B cell (primary cell): ENCODE measurements at regions not wholly inside any gene's neighbourhood (a gene's known extent, or its start where the extent isn't known, plus 50 kb on each side); places are given as distances from the start of the nearest gene placed in this dataset.

Experiments
- ATAC-seq: fragments of 200-7000 bp; cut with Tn5 transposase; one replicate; pipeline ENCODE4 v1.10.0; 2021; ENCODE audit warnings: low read depth, mild to moderate bottlenecking, moderate number of reproducible peaks, moderate library complexity
- CTCF ChIA-PET: fragments of 350-600 bp; sonication (Branson Sonifier 250); formaldehyde crosslinking; loops from one replicate; lab custom pipeline; 2021; ENCODE audit warnings: antibody characterized with exemption, inconsistent platforms; lab: Charles Lee
- POLR2A ChIA-PET: fragments of 350-600 bp; sonication (Branson Sonifier 250); formaldehyde crosslinking; loops from one replicate; lab custom pipeline; 2021; ENCODE audit warnings: antibody characterized with exemption; lab: Charles Lee
- DNase-seq: peaks from one replicate; pipeline ENCODE4 v3.0.0; 2013
- H2AFZ ChIP-seq: 2 replicates; pipeline ENCODE4 v1.6.1; 2012; ENCODE audit warnings: mild to moderate bottlenecking, low read depth, low read length; ENCODE audit not compliant: insufficient read depth, poor library complexity, severe bottlenecking
- H3K27ac ChIP-seq, 2 donors: 1 replicate in 1 of 2; 2 replicates in 1 of 2; pipeline ENCODE4 v1.5.1; 2012 to 2013; ENCODE audit warnings: low read length in 2 of 2, mild to moderate bottlenecking in 2 of 2, moderate library complexity in 1 of 2
- H3K27me3 ChIP-seq, 4 experiments: fragments of 200-600 bp in 1 of 4; sonication (generic) in 1 of 4; replicated peaks in 1 of 4; 1 replicate in 2 of 4; 2 replicates in 2 of 4; pipeline versions ENCODE4 v1.6.1 to v1.7.0; 2013 to 2016; ENCODE audit warnings: low read length in 3 of 4, mild to moderate bottlenecking in 2 of 4, mixed read lengths in 1 of 4, moderate library complexity in 1 of 4; ENCODE audit not compliant: insufficient read depth in 4 of 4, control insufficient read depth in 3 of 4; ENCODE audit errors: control extremely low read depth in 1 of 4
- H3K36me3 ChIP-seq, 2 experiments: replicated peaks in 1 of 2; 1 replicate in 1 of 2; 2 replicates in 1 of 2; pipeline versions ENCODE4 v1.6.1 to v1.7.1; 2013; ENCODE audit warnings: low read length in 1 of 2; ENCODE audit not compliant: insufficient read depth in 2 of 2, control insufficient read depth in 1 of 2; ENCODE audit errors: control extremely low read depth in 1 of 2, extremely low read depth in 1 of 2
- H3K4me1 ChIP-seq, 2 donors: fragments of 200-600 bp in 1 of 2; sonication (generic) in 1 of 2; 1 replicate in 1 of 2; 2 replicates in 1 of 2; pipeline versions ENCODE4 v1.5.1 to v1.6.1; 2013 to 2017; ENCODE audit warnings: low read length in 2 of 2; ENCODE audit not compliant: control insufficient read depth in 2 of 2, insufficient read depth in 2 of 2
- H3K4me2 ChIP-seq: replicated peaks from 2 replicates; pipeline ENCODE3; 2012; ENCODE audit warnings: mild to moderate bottlenecking, low read depth, low read length; ENCODE audit not compliant: poor library complexity, severe bottlenecking
- H3K4me3 ChIP-seq, 5 experiments: fragments of 200-600 bp in 1 of 5; sonication (generic) in 1 of 5; 1 replicate in 3 of 5; 2 replicates in 2 of 5; pipeline versions ENCODE4 v1.5.1 to v1.7.0; 2011 to 2016; ENCODE audit warnings: low read length in 4 of 5, mild to moderate bottlenecking in 4 of 5, low read depth in 2 of 5, control low read depth in 1 of 5, moderate library complexity in 1 of 5; ENCODE audit not compliant: insufficient read depth in 1 of 5; ENCODE audit errors: control extremely low read depth in 1 of 5, extremely low read depth in 1 of 5
- H3K79me2 ChIP-seq: fragments of 200-600 bp; sonication (generic); one replicate; pipeline ENCODE4 v1.6.0; 2016; ENCODE audit warnings: low read length; ENCODE audit not compliant: control insufficient read depth, insufficient read depth
- H3K9ac ChIP-seq: fragments of 200-600 bp; sonication (generic); 2 replicates; pipeline ENCODE4 v1.6.1; 2017; ENCODE audit warnings: mild to moderate bottlenecking, low read length, moderate library complexity
- H3K9me3 ChIP-seq, 3 donors: one replicate each; pipeline versions ENCODE4 v1.6.1 to v1.7.1; 2013; ENCODE audit warnings: low read length in 2 of 3; ENCODE audit not compliant: control insufficient read depth in 2 of 3, insufficient read depth in 1 of 3; ENCODE audit errors: control extremely low read depth in 1 of 3
- H4K20me1 ChIP-seq: 2 replicates; pipeline ENCODE4 v1.6.0; 2012; ENCODE audit warnings: mild to moderate bottlenecking, low read length; ENCODE audit not compliant: insufficient read depth, control insufficient read depth, poor library complexity, severe bottlenecking
- H3K27ac Mint-ChIP-seq: one replicate; pipeline ENCODE4 v1.8.0; 2021; ENCODE audit warnings: mixed read lengths
- H3K27me3 Mint-ChIP-seq: one replicate; pipeline ENCODE4 v1.8.0; 2021; ENCODE audit warnings: mixed read lengths
- H3K4me1 Mint-ChIP-seq: one replicate; pipeline ENCODE4 v1.8.0; 2021; ENCODE audit warnings: mixed read lengths
- H3K4me3 Mint-ChIP-seq: one replicate; pipeline ENCODE4 v1.8.0; 2021; ENCODE audit warnings: mixed read lengths
- H3K9me3 Mint-ChIP-seq: one replicate; pipeline ENCODE4 v1.8.0; 2022; ENCODE audit warnings: mixed read lengths; ENCODE audit not compliant: insufficient read depth
- EZH2 ChIP-seq: IDR thresholded peaks from 2 replicates; pipeline ENCODE4 v1.6.1; 2012; ENCODE audit warnings: borderline replicate concordance, low read depth, mild to moderate bottlenecking, moderate library complexity, low read length; ENCODE audit not compliant: insufficient read depth, poor library complexity, severe bottlenecking
- WGBS: methylation state at CpG from one replicate; pipeline ENCODE4 v1.1.5; 2013; ENCODE audit warnings: missing lambda C conversion rate; ENCODE audit not compliant: insufficient coverage; 5-methylcytosine and 5-hydroxymethylcytosine counted together
- intact Hi-C: fragments of 100-400 bp; cut with micrococcal nuclease; formaldehyde crosslinking; loops from one replicate; pipeline ENCODE4 v1.10.0; 2022
- TF ChIP-seq, protein P1 (sequence below): fragments of 200-600 bp; IDR thresholded peaks from one replicate; pipeline ENCODE4 v1.8.0; 2022; ENCODE audit warnings: antibody characterized with exemption, mild to moderate bottlenecking

DNA sequence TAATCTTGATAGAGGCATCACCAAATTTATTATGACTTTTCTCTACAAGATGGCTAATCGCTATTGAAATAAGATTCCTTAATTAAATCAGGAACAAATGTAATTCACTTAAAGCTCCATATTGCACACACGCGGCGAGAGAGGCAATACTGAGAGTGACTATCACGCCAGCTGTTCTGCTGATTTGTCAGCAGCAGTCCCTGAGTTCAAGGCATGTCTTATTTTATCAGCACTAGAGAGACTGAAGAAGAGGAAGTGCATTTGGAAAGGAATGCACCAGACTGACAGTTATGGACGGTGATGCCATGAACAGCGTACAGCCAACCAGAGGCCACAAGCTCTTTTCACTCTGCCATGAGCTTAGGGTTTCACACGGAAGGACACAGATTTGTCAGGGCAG lies 83.6 kb upstream of the SLCO3A1 start:
- H3K4me3 Mint-ChIP-seq = no peak overlapping the region
- ATAC-seq (no peak), DNase-seq (no peak)
- ChIA-PET POLR2A (no interaction called here), CTCF (no interaction called here)
- no peaks in the 10 kb centered on the region for H4K20me1 ChIP-seq
- H3K4me1 Mint-ChIP-seq = no peaks in the 10 kb centered on the region
- TF ChIP-seq, protein P1, sequence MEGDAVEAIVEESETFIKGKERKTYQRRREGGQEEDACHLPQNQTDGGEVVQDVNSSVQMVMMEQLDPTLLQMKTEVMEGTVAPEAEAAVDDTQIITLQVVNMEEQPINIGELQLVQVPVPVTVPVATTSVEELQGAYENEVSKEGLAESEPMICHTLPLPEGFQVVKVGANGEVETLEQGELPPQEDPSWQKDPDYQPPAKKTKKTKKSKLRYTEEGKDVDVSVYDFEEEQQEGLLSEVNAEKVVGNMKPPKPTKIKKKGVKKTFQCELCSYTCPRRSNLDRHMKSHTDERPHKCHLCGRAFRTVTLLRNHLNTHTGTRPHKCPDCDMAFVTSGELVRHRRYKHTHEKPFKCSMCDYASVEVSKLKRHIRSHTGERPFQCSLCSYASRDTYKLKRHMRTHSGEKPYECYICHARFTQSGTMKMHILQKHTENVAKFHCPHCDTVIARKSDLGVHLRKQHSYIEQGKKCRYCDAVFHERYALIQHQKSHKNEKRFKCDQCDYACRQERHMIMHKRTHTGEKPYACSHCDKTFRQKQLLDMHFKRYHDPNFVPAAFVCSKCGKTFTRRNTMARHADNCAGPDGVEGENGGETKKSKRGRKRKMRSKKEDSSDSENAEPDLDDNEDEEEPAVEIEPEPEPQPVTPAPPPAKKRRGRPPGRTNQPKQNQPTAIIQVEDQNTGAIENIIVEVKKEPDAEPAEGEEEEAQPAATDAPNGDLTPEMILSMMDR = no peak
- no peak for TF ChIP-seq EZH2
- H3K79me2 ChIP-seq = no peaks in the 10 kb centered on the region
- intact Hi-C loops = no loop called here
- no peak overlapping the region for H3K27ac ChIP-seq
- H3K27me3 Mint-ChIP-seq = peaks cover 3% of the 10 kb centered on the region
- WGBS = 81% methylated on average over 4 of the region's 8 CpGs
- H3K36me3 ChIP-seq = no peaks in the 10 kb centered on the region
- H3K27me3 ChIP-seq = no peaks in the 10 kb centered on the region
- no peaks in the 10 kb centered on the region for H3K9me3 Mint-ChIP-seq
- H3K27ac Mint-ChIP-seq = no peak overlapping the region
- H2AFZ ChIP-seq = no peak overlapping the region
- no peak overlapping the region for H3K4me3 ChIP-seq
- H3K4me2 ChIP-seq = no peak overlapping the region
- no peaks in the 10 kb centered on the region for H3K9me3 ChIP-seq
- no peak overlapping the region for H3K9ac ChIP-seq
- H3K4me1 ChIP-seq = no peaks in the 10 kb centered on the region

DNA sequence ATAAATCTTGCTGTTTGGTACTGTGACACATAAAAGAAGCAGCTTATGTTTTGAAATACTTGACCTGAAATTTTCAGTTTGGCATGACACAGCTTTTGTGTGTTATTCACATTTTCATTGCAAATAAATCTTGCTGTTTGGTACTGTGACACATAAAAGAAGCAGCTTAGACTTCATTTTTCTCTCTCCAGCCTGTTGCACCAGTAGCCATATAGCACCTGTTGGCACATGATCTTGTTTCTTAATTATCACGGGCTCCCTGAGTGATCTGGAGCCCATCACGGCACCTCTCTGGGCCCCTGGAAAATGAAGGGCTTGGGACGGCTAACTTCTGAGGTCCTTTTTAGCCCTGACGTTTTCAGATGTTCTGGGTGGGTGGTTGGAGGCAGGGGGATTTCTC lies 77.4 kb upstream of the SLCO3A1 start:
- Histone ChIP-seq H3K4me3 (no peak overlapping the region), H3K9me3 (no peaks in the 10 kb centered on the region), H3K4me2 (no peak overlapping the region), H3K36me3 (no peaks in the 10 kb centered on the region), H3K27ac (no peak overlapping the region), H2AFZ (no peak overlapping the region), H3K79me2 (no peaks in the 10 kb centered on the region), H3K4me1 (no peaks in the 10 kb centered on the region), H3K9ac (no peak overlapping the region), H3K27me3 (no peaks in the 10 kb centered on the region), H4K20me1 (no peaks in the 10 kb centered on the region)
- ChIA-PET CTCF (no interaction called here), POLR2A (no interaction called here)
- no peak for DNase-seq
- intact Hi-C loops = no loop called here
- Mint-ChIP-seq H3K4me3 (no peak overlapping the region), H3K4me1 (no peaks in the 10 kb centered on the region), H3K27ac (no peak overlapping the region), H3K9me3 (no peaks in the 10 kb centered on the region), H3K27me3 (no peaks in the 10 kb centered on the region)
- no peak for ATAC-seq
- no peak for TF ChIP-seq EZH2
- TF ChIP-seq, protein P1 = no peak
- WGBS = 71% methylated on average over 2 of the region's 4 CpGs
